Globus pallidus (tissue), 1 donor: ENCODE measurements at regions not wholly inside any gene's neighbourhood (a gene's known extent, or its start where the extent isn't known, plus 50 kb on each side); places are given as distances from the start of the nearest gene placed in this dataset.
A peak's percentile ranks its signal among the peaks of the same experiment; 100 is the strongest.

Source experiments
- DNase-seq: peaks from one replicate; pipeline ENCODE4 v3.0.0-alpha.2; 2015; ENCODE audit warnings: low spot score

- DNase-seq, result no peak
Measured at GRCh38 chr12:91396293-91396692, 213.7 kb upstream of the DCN start.

DNA sequence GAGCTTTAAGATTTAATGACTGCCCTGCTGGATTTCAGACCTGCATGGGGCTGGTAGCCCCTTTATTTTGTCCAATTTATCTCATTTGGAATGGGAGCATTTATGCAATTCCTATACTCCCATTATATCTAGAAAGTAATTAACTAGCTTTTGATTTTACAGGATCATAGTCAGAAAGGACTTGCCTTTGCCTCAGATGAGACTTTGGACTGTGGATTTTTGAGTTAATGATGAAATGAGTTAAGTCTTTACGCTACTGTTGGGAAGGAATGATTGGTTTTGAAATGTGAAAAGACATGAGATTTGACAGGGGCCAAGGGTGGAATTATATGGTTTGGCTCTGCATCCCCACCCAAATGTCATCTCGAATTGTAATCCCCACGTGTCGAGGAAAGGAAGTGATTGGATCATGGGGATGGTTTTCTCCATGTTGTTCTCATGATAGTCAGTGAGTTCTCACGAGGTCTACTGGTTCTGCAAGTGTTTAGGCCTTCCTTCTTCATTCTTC lies 213.1 kb upstream of the DCN start:
- DNase-seq, result no peak

GRCh38 chr12:91394903-91395302 lies 212.3 kb upstream of the DCN start:
- no peak for DNase-seq

DNA sequence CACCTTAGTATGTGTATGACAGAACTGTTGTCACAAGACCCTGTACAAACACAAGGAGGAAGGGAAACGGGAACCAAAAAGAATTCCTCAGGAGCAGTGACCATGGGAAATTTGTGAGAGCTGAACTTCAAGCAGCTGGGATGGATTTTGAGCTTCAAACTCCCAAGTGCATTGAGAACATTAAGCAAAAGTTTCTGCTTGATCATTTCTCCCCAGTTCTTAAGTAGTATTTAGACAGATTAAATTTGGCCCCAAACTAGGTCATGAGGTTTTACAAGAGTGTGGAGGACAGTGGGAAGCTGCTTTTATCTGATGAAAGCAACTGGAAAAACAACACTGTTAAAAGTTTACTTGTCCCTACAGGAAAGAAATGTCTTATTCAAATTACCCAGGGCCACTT lies 206.0 kb upstream of the DCN start:
- no peak for DNase-seq

- DNase-seq, result no peak
Measured at GRCh38 chr12:91387461-91388134, 205.0 kb upstream of the DCN start.

DNA sequence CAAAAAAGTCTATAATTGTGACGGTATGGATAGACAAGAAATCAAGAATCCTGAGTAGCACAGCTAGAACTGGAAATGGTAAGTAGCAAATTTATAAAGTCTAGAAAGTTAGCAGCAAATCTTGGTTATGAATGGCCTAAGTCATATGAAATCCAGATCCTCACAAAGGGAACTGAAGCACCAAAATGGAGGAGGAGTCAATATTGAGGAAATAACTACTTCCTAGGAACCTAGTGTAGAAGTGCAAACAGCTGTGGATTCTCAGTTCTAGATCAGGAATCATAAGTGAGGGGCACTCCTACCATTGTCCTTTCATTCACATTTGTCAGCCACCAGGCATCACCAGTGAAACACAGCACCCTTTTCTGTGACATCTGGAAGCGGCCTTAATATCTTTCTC lies 202.2 kb upstream of the DCN start:
- no peak for DNase-seq

GRCh38 chr12:91384366-91384765 lies 201.7 kb upstream of the DCN start:
- no peak for DNase-seq

GRCh38 chr12:91383099-91383498 lies 200.5 kb upstream of the DCN start:
- no peak for DNase-seq

- peak; percentile 91 for DNase-seq
Measured at GRCh38 chr12:91382081-91382543, 199.5 kb upstream of the DCN start.

- DNase-seq, result peak; percentile 94
Measured at GRCh38 chr12:91381309-91381804, 198.7 kb upstream of the DCN start.

DNA sequence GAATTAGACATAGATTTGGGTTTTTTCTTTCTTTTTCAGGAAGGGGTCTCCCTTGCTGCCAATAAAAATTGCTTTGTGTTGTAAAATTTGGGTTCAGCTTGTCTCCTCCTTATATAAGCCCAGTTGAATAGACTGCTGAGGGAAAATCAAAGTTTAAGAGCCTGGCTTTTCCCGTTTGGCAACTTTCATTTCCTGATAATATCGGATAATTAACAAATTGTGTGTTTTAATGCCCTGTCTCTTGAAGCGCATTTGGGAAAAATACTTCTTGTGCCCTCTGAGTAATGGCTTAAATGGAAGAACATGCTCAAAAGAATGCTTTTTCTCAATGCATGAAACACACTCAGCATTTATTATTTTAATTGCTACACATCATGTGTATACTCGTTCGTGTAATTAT lies 198.0 kb upstream of the DCN start:
- DNase-seq, result peak; percentile 31

DNA sequence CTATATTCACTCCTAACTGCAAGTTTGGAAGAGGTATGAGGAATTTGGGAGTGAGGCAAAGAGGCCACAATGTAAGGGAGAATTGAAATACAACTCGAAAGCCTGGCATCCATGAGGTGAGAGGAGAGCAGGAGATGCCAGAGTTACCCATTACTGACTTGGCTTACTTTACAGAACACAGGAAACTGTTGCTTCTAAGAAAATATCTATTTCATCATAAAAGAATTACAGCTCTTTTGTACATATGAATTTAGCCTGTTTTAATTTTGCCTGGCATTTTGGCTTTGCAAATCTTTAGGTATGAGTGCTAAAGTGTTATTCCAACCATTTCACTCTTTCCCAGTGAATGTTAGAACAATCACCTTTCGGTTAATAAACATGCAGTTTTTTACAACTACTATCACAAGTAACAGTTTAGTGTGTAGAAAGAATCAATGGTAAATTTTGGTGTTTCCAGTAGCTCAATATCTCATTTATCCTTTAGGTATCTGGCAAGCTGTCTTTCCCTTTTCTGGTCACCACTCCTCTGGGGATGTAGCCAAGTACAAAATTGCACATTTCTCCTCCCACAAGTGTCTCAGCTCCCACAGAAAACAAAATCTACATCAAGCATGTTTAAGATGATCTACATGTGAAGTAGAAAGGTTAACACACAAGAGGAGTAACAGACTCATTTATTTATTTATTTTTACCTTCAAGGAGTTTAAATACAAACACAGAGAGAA lies 196.6 kb upstream of the DCN start:
- DNase-seq, result no peak

DNA sequence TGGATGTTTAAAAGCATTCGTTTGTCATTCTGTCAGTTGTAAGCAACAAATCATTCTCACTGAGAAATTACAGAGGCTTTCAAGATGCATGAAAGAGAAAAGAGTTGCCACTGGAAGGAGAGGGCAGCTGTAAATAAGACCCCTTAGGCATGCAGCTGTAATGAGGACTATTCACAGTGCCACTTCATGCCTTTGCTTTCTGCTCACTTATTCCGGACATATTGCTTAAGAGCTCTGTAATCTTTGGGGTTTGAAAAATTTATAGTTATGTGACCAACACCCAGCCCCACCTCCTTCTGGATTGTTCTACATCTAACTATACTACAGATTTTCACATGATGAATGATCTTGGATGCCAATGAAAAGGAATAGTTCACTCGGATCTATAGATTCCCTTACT lies 194.8 kb upstream of the DCN start:
- no peak for DNase-seq

- no peak for DNase-seq
Measured at GRCh38 chr12:91373086-91373485, 190.5 kb upstream of the DCN start.

- DNase-seq, result no peak
Measured at GRCh38 chr12:91370086-91370868, 187.7 kb upstream of the DCN start.

- no peak for DNase-seq
Measured at GRCh38 chr12:91368613-91369012, 186.0 kb upstream of the DCN start.

- no peak for DNase-seq
Measured at GRCh38 chr12:91367234-91367849, 184.7 kb upstream of the DCN start.

DNA sequence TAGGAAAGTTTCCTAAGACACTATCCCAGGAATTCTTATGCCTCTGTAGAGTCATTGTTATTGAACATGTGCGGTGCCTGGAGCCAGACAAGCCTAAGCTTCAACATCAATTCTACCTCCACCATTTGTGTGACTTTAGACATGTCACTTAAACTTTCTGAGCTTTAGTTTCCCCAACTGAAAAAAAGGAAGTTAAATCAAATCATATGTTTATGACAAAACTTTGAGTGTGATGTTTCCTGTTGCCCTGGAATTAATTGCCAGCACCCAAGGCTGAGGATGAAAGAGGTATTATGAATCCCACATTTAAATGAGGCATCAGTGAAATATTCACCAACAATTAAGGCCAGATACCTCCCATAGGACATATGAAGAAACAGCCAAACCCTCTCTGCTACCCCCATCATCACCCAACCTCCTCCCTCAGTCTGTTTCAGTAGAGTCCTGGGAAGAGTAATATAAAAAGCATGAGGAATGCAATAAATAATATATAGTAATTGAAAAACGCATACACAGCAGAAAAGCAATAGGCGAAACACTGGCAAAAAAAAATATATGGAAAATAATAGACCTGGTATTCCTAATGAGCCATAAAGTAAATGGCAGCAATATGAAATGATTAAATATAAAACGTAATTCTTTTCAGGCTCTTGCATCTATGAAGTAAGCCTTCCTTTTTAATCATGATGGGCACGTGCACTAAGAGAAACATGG lies 182.0 kb upstream of the DCN start:
- no peak for DNase-seq

- DNase-seq, result peak; percentile 57
Measured at GRCh38 chr12:91361864-91362263, 179.2 kb upstream of the DCN start.

DNA sequence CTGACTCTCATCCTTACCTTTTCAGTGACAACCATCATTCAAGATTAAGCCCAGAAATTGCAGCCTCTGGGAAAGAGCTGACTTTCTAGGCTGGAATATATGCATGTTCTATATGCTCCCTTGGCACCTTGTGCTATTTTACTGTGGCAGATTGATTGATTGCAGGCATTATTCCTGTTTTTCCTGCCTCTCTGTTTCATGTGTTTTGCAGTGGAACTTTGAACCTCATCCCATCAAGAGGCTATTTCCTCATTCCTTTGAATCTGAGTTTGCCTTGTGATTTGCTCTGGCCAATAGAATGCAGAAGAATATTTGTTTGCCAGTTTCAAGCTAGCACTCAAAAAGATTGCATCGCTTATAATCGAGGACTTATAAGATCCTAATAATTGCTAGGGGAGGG lies 174.8 kb upstream of the DCN start:
- DNase-seq, result no peak

DNA sequence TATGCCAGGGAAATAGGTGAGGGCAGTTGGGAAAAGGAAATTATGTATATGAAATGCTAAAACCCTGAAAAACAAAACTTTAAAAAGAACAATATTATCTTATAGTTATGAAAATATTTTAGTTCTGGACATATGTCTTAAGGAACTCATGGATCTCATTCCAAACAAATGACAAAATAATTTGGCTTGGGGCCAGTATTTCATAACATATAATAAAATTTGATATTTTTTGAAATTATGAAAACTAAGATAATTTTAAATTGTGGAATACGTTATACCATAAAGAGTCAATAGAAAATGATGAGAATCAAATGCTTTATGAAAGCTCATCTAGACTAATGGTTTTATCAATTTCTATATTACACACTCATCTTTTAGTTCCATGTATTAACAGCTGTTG lies 173.8 kb upstream of the DCN start:
- no peak for DNase-seq
